GM19468 (cell line): ENCODE measurements at regions not wholly inside any gene's neighbourhood (a gene's known extent, or its start where the extent isn't known, plus 50 kb on each side); places are given as distances from the start of the nearest gene placed in this dataset.

ENCODE experiments used
- ATAC-seq: cut with Tn5 transposase; IDR thresholded peaks from one replicate; pipeline ENCODE4 v1.9.1; 2021; ENCODE audit warnings: mild to moderate bottlenecking, moderate library complexity, moderate number of reproducible peaks; ENCODE audit not compliant: unreplicated experiment; ENCODE audit errors: extremely low read depth

- ATAC-seq = no peak
Measured at GRCh38 chr14:71668186-71668912, 263.9 kb upstream of the RGS6 start.

- ATAC-seq = no peak
Measured at GRCh38 chr14:71672596-71672995, 259.6 kb upstream of the RGS6 start.

GRCh38 chr14:71675126-71675899, 256.9 kb upstream of the RGS6 start:
- no peak for ATAC-seq

GRCh38 chr14:71675900-71676287, 256.3 kb upstream of the RGS6 start:
- no peak for ATAC-seq

DNA sequence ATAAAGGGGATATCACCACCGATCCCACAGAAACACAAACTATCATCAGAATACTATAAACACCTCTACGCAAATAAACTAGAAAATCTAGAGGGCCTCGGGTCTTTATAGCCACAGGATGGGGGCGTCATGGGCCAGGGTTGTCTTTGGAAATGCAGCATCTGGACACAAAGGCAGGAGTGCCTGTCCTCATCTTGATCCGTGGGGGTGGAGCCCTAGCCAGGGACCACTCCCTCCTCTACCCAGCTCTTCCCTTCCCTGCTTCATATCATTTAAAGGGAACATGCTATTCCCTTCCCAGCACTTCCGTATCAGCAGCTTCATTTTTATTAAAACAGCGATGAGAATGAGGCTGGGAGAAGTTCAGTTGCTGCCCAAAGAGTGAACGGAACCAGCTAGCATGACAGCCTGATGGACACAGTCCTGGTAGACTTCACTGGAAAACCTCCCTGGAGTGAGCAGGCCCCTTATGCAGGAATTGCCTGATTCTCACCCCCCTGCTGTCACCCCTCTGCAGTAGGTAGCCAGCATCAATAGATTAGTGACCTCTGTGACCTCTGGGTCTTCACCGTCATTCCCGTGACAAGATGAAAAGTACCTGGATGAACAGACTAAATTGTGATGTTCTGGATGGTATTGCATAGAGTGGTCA, 251.4 kb upstream of the RGS6 start:
- ATAC-seq = no peak

GRCh38 chr14:71682337-71682736, 249.9 kb upstream of the RGS6 start:
- ATAC-seq = no peak

DNA sequence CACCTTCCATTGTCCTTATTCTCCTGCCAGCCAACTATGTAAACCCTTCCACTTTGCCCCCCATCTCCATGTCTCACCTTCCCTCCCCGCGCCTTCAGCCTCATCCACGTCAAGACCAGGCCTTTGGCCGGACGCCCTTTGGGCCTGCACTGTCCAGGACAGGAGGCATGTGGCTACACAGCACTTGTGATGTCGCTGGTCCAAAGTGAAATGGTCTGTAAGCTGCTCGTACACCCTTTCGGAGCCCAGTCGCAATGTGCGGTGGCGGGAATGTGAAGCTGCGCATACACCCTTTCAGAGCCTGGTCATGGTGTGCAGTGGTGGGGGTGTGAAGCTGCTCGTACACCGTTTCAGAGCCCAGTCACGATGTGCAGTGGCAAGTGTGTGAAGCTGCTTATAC, 247.9 kb upstream of the RGS6 start:
- no peak for ATAC-seq

DNA sequence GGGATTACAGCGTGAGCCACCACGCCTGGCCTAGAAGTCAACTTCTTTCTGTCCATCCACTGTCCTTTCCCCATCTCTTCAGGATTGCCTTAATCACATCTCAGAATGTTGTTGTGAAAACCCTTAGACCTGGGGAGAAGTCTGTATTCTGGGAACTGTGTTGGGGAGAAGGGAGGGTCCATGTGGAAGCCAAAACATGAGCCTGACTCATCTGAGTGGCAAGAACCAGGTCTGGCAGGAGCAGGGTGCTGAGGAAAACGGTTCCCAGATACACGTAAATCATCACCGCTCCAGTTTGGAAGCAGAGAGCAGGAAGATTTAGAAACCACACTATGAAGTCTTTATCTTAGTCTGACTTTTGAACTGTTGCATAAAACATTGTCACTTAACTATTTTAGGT, 245.6 kb upstream of the RGS6 start:
- no peak for ATAC-seq

DNA sequence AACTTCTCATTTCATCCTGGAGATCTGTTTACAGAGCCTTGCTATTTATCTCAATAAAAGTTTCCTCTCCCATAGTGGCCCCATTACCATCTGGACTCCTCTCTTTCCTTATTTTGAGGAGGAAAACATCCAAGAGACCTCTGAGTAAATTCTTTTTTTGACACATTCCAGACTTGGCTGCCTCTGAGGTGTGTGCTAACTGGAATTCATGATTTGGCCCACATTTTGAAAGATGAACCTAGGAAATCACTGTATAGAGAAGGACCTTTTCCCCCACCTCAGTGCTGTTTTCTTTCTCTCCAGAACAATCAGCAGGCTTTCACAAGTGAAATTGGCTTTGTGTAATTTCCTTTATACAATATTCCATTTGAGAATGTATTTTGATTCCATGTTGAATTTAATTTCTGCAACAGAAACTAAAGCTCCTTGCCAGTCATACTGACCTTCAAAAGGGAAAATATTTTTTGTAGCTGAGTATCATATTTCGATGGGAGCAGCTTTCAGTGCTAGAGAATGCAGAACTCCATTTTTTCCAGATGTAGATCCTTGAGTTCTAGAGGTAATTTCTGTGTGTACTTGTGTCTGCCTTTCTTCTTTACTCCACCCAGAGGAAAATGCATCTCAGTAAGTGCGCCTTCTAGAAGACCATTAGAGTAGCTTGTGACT, 244.9 kb upstream of the RGS6 start:
- ATAC-seq = no peak

GRCh38 chr14:71688576-71688975, 243.7 kb upstream of the RGS6 start:
- ATAC-seq = no peak

DNA sequence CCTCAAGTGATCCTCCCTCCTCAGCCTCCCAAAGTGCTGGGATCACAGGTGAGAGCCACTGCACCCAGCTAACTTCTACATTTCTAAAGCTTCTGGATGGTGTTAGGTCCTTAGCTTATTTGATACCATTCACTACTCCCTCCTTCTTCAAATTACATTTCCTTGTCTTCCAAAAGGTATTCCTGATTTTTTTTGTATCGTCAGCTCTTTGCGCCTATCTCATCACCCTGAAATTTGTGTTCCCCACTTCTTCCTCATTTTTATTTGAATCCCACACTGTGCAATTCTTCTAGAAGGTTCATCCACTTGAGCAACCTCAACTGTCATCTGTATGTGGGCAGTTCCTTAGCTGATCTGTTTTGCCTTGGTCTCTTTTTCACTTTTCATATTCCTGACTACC, 241.8 kb upstream of the RGS6 start:
- ATAC-seq = no peak

DNA sequence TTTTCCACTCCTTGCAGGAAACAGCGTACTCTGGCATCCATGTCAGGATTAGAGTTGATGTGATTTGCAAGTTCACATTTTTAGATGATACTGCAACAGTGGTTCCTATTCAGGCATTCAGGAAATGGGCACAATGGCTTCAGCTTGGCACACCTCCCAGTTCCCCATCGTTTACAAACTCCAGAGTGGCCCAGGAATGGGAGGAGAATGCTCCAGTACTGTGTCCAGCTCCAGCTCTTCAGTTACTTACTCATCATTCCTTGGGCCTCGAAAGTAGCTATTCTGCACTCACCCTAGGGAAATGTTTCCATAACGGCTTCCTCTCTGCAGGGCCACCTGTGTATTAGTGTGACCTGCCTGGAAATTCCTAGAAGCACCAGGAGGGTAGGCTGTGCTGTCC, 239.7 kb upstream of the RGS6 start:
- no peak for ATAC-seq

DNA sequence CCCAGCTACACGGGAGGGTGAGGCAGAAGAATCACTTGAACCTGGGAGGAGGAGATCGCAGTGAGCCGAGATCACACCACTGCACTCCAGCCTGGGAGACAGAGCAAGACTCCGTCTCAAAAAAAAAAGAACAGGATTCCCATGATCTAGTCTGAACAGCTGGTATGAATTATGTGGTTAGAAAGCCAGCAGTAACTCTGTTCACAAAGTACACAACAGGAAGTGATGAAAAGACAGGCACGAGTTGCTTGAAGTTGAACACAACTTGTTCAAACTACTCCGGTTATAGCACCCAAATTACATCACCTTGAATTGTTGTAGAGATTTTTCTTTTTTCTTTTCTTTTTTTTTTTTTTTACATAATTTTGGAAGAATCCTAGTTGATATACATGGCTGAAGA, 238.8 kb upstream of the RGS6 start:
- ATAC-seq = no peak

DNA sequence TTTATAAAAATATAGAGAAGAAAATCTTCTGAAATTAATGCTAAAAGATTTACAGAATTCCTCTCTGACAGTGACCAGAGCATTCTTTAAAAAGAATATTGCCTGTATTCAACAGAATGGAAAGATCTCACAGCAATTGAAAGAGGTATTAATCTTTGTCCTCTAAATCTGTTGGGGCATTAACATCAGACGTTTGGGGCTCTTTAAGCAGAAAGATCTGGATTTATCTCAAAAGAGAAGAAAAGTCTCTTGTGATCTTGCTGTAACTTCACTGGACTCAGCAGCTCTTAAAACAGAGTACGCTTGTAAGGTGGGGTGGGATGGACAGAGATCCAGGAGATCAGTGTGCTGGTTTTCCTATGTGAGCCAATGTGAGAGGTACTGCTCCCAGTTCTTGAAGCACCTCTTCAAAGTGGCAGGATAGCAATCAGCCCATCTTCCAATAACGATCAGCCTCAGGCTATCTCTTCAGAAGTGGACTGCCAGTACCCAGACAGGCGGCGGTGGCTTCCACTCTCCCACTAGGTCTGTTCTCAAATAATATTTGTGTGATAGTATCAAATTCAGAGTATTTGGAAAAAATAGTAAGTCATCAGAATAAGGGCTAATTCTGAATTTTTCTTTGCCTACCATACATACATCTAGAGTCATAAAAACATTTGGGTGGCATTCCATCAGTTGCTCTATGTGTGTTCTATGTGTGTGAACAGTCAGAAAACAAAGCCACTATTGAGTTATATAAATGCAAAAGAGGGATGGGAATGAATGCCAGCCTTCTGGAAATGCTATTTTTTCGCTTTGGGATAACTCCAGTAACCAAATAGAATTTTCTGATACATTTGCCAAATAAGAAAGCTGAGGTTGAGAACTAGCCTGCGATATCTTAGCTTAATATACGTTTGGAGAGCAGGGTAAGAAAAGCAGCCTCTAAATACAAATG, 237.4 kb upstream of the RGS6 start:
- no peak for ATAC-seq

DNA sequence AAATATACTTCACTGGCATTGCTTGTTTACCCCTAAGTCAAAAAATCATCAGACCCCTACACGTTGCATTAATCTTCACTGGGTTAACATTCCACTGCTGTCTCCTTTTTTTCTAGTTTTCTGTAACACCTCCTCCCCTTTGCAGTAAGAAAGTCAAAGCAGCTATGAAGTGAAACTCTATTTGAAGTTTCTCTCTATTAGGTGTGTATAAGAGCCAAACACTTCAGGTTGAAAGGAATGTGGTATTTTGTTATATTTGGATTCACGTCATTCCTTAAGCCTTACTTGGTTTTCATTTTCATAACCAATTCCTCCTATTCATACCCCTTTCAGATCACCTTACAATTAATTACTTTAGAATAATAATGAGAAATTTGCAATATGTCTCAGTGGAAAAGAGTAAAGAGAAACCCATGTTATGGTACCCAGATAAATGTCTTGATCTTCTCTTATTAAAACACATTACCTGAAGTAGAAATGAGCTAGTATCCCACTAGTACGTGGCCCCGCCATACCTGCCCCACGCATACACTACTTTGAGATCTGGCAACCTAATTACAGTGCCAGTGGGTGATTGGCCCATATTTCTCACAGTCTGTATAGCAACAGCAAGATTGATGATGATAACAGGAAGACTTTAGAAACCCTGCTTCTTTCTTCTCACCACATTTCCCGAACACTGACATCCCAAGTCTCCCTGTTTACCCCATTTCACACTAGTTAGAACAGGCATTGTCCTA, 236.4 kb upstream of the RGS6 start:
- no peak for ATAC-seq

GRCh38 chr14:71698027-71698426, 234.2 kb upstream of the RGS6 start:
- ATAC-seq = no peak

- ATAC-seq = no peak
Measured at GRCh38 chr14:71698673-71699072, 233.6 kb upstream of the RGS6 start.

GRCh38 chr14:71701990-71702389, 230.2 kb upstream of the RGS6 start:
- ATAC-seq = no peak

DNA sequence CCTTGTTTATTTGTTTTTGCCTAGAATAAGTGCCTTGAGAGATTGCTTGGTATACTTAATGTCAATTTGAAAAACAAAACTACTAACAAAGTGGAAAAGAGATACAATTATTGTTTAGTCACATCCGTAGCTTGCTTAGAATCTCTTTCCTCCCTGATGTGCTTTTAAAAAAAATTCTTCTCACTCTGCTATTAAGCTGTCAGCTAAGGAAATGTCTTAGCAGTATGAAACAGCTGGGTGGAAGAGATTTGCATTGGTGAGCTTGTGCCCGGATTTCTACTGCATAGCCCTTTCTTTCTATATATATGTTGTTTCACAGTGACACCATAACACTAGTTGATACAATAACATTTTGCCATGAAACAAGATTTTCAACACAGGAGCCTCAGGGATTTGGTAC, 229.4 kb upstream of the RGS6 start:
- ATAC-seq = no peak
